Ishikawa (cell line): ENCODE measurements at regions not wholly inside any gene's neighbourhood (a gene's known extent, or its start where the extent isn't known, plus 50 kb on each side); places are given as distances from the start of the nearest gene placed in this dataset.

Source experiments
- EGR1 ChIP-seq: IDR thresholded peaks from 2 replicates; pipeline ENCODE4 v1.6.1; 2012
- TCF12 ChIP-seq: IDR thresholded peaks from 2 replicates; pipeline ENCODE4 v1.6.1; 2012; ENCODE audit warnings: low read depth
- TEAD4 ChIP-seq: IDR thresholded peaks from 2 replicates; pipeline ENCODE4 v1.6.1; 2012
- YY1 ChIP-seq: IDR thresholded peaks from 2 replicates; pipeline ENCODE4 v1.6.1; 2012; ENCODE audit warnings: low read depth

GRCh38 chr11:130790689-130791088 is 125.6 kb downstream of the SNX19 start:
- no peak for TF ChIP-seq TCF12
- TF ChIP-seq EGR1: no peak
- TF ChIP-seq TEAD4: no peak
- TF ChIP-seq YY1: no peak
